ENCODE measurements at regions not wholly inside any gene's neighbourhood (a gene's known extent, or its start where the extent isn't known, plus 50 kb on each side); places are given as distances from the start of the nearest gene placed in this dataset.

GRCh38 chr2:160908157-160908556 lies 252.1 kb upstream of the TANK start:
- no peak for DNase-seq (ENCODE audit: low read depth, low spot score)
- TF ChIP-seq, protein P1, sequence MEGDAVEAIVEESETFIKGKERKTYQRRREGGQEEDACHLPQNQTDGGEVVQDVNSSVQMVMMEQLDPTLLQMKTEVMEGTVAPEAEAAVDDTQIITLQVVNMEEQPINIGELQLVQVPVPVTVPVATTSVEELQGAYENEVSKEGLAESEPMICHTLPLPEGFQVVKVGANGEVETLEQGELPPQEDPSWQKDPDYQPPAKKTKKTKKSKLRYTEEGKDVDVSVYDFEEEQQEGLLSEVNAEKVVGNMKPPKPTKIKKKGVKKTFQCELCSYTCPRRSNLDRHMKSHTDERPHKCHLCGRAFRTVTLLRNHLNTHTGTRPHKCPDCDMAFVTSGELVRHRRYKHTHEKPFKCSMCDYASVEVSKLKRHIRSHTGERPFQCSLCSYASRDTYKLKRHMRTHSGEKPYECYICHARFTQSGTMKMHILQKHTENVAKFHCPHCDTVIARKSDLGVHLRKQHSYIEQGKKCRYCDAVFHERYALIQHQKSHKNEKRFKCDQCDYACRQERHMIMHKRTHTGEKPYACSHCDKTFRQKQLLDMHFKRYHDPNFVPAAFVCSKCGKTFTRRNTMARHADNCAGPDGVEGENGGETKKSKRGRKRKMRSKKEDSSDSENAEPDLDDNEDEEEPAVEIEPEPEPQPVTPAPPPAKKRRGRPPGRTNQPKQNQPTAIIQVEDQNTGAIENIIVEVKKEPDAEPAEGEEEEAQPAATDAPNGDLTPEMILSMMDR (optimal IDR thresholded peaks at IDR 0.05 in 1 of 3, IDR thresholded peaks at IDR 0.05 in 1 of 3, conservative IDR thresholded peaks at IDR 0.05 in 1 of 3; ENCODE audit: extremely low read depth in 1 of 3, insufficient read depth in 2 of 3, low read length in 3 of 3): no peak
- TF ChIP-seq EZH2 (IDR thresholded peaks at IDR 0.05; ENCODE audit: low read length): no peak
- no peak overlapping the region for H3K9ac ChIP-seq (ENCODE audit: control insufficient read depth, extremely low read depth, insufficient read depth, low read length)
- H3K4me2 ChIP-seq (ENCODE audit: control insufficient read depth, extremely low read depth, insufficient read depth, low read depth, low read length): peak overlapping the region; percentile 7
- H3K9me3 ChIP-seq (ENCODE audit: control insufficient read depth, low read depth, low read length): no peaks in the 10 kb centered on the region
- no peaks in the 10 kb centered on the region for H4K20me1 ChIP-seq (ENCODE audit: control insufficient read depth, extremely low read depth, insufficient read depth, low read length)
- no peaks in the 10 kb centered on the region for H3K36me3 ChIP-seq (ENCODE audit: control insufficient read depth in 2 of 2, extremely low read depth in 1 of 2, insufficient read depth in 2 of 2, low read length in 2 of 2)
- no peaks in the 10 kb centered on the region for H3K79me2 ChIP-seq (ENCODE audit: control insufficient read depth, insufficient read depth, low read length)
- no peak for FAIRE-seq
- H3K4me1 ChIP-seq (ENCODE audit: control insufficient read depth, extremely low read depth, insufficient read depth, low read length): peaks cover 12% of the 10 kb centered on the region
- no peaks in the 10 kb centered on the region for H3K9me1 ChIP-seq (ENCODE audit: control insufficient read depth, extremely low read depth, insufficient read depth, low read length)
- no peak overlapping the region for H2AFZ ChIP-seq (ENCODE audit: control insufficient read depth, low read length)
- dilution Hi-C loops (cut with MboI; ENCODE audit: extremely low pct_ligation_motif_present, low sequenced_read_pairs): no loop called here
- no peaks in the 10 kb centered on the region for H3K27me3 ChIP-seq (ENCODE audit: control insufficient read depth, extremely low read depth, insufficient read depth, low read length)
- no peak overlapping the region for H3K4me3 ChIP-seq (ENCODE audit: control insufficient read depth in 2 of 3, extremely low read depth in 1 of 3, insufficient read depth in 2 of 3, low read depth in 1 of 3, low read length in 3 of 3)
- no peak overlapping the region for H3K27ac ChIP-seq (ENCODE audit: control insufficient read depth, insufficient read depth, low read length)

DNA sequence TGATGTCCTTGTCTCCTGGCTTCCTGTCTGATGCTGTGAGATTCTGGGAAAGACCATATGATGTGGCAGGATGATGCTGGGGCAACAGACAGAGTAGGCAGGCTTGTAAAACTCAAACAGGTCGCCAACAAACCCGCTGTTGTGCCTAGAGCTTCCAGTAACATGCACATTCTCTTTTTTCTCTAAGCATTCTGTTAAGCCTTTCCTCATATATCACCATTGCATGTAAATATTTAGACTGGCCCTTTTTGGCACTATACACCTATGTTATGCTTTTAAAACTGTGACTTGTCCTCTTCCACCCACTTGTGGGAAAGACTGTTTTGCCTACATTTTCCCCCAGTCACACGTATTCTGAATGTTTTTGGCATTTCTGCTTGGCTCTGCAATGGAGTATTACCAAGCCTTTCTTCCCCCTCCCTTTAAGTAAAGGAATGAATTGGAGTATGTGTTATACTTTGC lies 250.4 kb upstream of the TANK start:
- dilution Hi-C loops (cut with MboI; ENCODE audit: extremely low pct_ligation_motif_present, low sequenced_read_pairs): no loop called here
- DNase-seq (ENCODE audit: low read depth, low spot score) (no peak), FAIRE-seq (no peak)

More for the DNA sequence above, 250.4 kb upstream of the TANK start:
- Histone ChIP-seq H3K9me3 (ENCODE audit: control insufficient read depth, low read depth, low read length) (no peaks in the 10 kb centered on the region), H4K20me1 (ENCODE audit: control insufficient read depth, extremely low read depth, insufficient read depth, low read length) (no peaks in the 10 kb centered on the region), H3K36me3 (ENCODE audit: control insufficient read depth in 2 of 2, extremely low read depth in 1 of 2, insufficient read depth in 2 of 2, low read length in 2 of 2) (no peaks in the 10 kb centered on the region), H3K27me3 (ENCODE audit: control insufficient read depth, extremely low read depth, insufficient read depth, low read length) (no peaks in the 10 kb centered on the region), H3K9me1 (ENCODE audit: control insufficient read depth, extremely low read depth, insufficient read depth, low read length) (no peaks in the 10 kb centered on the region), H3K27ac (ENCODE audit: control insufficient read depth, insufficient read depth, low read length) (no peak overlapping the region), H3K9ac (ENCODE audit: control insufficient read depth, extremely low read depth, insufficient read depth, low read length) (no peak overlapping the region), H3K79me2 (ENCODE audit: control insufficient read depth, insufficient read depth, low read length) (no peaks in the 10 kb centered on the region), H3K4me3 (ENCODE audit: control insufficient read depth in 2 of 3, extremely low read depth in 1 of 3, insufficient read depth in 2 of 3, low read depth in 1 of 3, low read length in 3 of 3) (no peak overlapping the region), H2AFZ (ENCODE audit: control insufficient read depth, low read length) (no peak overlapping the region), H3K4me1 (ENCODE audit: control insufficient read depth, extremely low read depth, insufficient read depth, low read length) (peaks cover 12% of the 10 kb centered on the region), H3K4me2 (ENCODE audit: control insufficient read depth, extremely low read depth, insufficient read depth, low read depth, low read length) (no peak overlapping the region)
- TF ChIP-seq EZH2 (IDR thresholded peaks at IDR 0.05; ENCODE audit: low read length): no peak
- TF ChIP-seq, protein P1 (optimal IDR thresholded peaks at IDR 0.05 in 1 of 3, IDR thresholded peaks at IDR 0.05 in 1 of 3, conservative IDR thresholded peaks at IDR 0.05 in 1 of 3; ENCODE audit: extremely low read depth in 1 of 3, insufficient read depth in 2 of 3, low read length in 3 of 3): no peak

Measured in keratinocyte (primary cell).